HepG2 (cell line): ENCODE measurements at regions not wholly inside any gene's neighbourhood (a gene's known extent, or its start where the extent isn't known, plus 50 kb on each side); places are given as distances from the start of the nearest gene placed in this dataset.

Experiments used
- CBX1 ChIP-seq: IDR thresholded peaks from one replicate; pipeline ENCODE4 v1.6.1; 2016; ENCODE audit warnings: antibody characterized with exemption, low read depth
- FOXK1 ChIP-seq: sonication (generic); formaldehyde crosslinking; IDR thresholded peaks from 2 replicates; pipeline ENCODE4 v1.4.0; 2020; ENCODE audit warnings: low read depth, missing genetic modification reagents, borderline replicate concordance
- GRHL1 ChIP-seq: sonication (generic); formaldehyde crosslinking; conservative IDR thresholded peaks from 2 replicates; pipeline ENCODE4 v1.8.0; 2022; ENCODE audit warnings: missing genetic modification reagents
- HDAC6 ChIP-seq: fragments of 200-600 bp; sonication (generic); IDR thresholded peaks from 2 replicates; pipeline ENCODE4 v1.7.0; 2017; ENCODE audit warnings: mild to moderate bottlenecking, antibody characterized with exemption, low read length, low read depth
- HNRNPLL ChIP-seq: fragments of 200-400 bp; formaldehyde crosslinking; IDR thresholded peaks from 2 replicates; pipeline ENCODE4 v1.6.1; 2017; ENCODE audit warnings: mild to moderate bottlenecking, low read depth, low read length; ENCODE audit not compliant: poor library complexity, severe bottlenecking
- MXD4 ChIP-seq: IDR thresholded peaks from 2 replicates; pipeline ENCODE4 v1.6.1; 2016; ENCODE audit warnings: mild to moderate bottlenecking, missing biosample characterization, missing genetic modification reagents
- NFKB2 ChIP-seq: sonication (generic); formaldehyde crosslinking; IDR thresholded peaks from 2 replicates; pipeline ENCODE4 v1.4.0; 2020; ENCODE audit warnings: missing genetic modification reagents, borderline replicate concordance
- NFYC ChIP-seq: IDR thresholded peaks from 2 replicates; pipeline ENCODE4 v1.6.1; 2016; ENCODE audit warnings: missing genetic modification reagents, missing compliant biosample characterization
- SSRP1 ChIP-seq: IDR thresholded peaks from 2 replicates; pipeline ENCODE4 v1.6.1; 2016; ENCODE audit warnings: control low read depth
- TBL1XR1 ChIP-seq: fragments of 150-350 bp; IDR thresholded peaks from 2 replicates; pipeline ENCODE4 v1.6.1; 2014; ENCODE audit warnings: borderline replicate concordance, low read length; ENCODE audit not compliant: partially characterized antibody
- ZBTB3 ChIP-seq: sonication (generic); formaldehyde crosslinking; IDR thresholded peaks from 2 replicates; pipeline ENCODE4 v1.4.0; 2020; ENCODE audit warnings: low read depth, mild to moderate bottlenecking, moderate library complexity, missing genetic modification reagents, borderline replicate concordance
- ZMYM4 ChIP-seq: sonication (generic); formaldehyde crosslinking; IDR thresholded peaks from 2 replicates; pipeline ENCODE4 v1.8.1; 2023; ENCODE audit warnings: mild to moderate bottlenecking, missing genetic modification reagents
- ZNF124 ChIP-seq: sonication (generic); formaldehyde crosslinking; IDR thresholded peaks from 2 replicates; pipeline ENCODE4 v1.4.0; 2020; ENCODE audit warnings: missing genetic modification reagents
- ZNF597 ChIP-seq: sonication (generic); formaldehyde crosslinking; IDR thresholded peaks from 2 replicates; pipeline ENCODE4 v1.5.0; 2020; ENCODE audit warnings: missing genetic modification reagents
- ZNF883 ChIP-seq: sonication (generic); formaldehyde crosslinking; IDR thresholded peaks from 2 replicates; pipeline ENCODE4 v1.5.1; 2020; ENCODE audit warnings: mild to moderate bottlenecking, missing genetic modification reagents; ENCODE audit errors: not compliant biosample characterization
- ZNF891 ChIP-seq: sonication (generic); formaldehyde crosslinking; IDR thresholded peaks from 2 replicates; pipeline ENCODE4 v1.5.0; 2020; ENCODE audit warnings: mild to moderate bottlenecking, missing genetic modification reagents
- TF ChIP-seq, protein P1 (sequence below): IDR thresholded peaks from 2 replicates; pipeline ENCODE4 v1.6.1; 2016; ENCODE audit warnings: control low read depth
- TF ChIP-seq, protein P2 (sequence below): IDR thresholded peaks from 2 replicates; pipeline ENCODE4 v1.6.1; 2012; ENCODE audit warnings: low read length, improper control_type of control experiment
- TF ChIP-seq, protein P3 (sequence below): fragments of 450-650 bp; IDR thresholded peaks from 2 replicates; pipeline ENCODE4 v1.6.1; 2016
- TF ChIP-seq, protein P4 (sequence below): sonication (generic); formaldehyde crosslinking; IDR thresholded peaks from 2 replicates; pipeline ENCODE4 v1.8.0; 2022; ENCODE audit warnings: missing genetic modification reagents, low read depth, mild to moderate bottlenecking, borderline replicate concordance

DNA sequence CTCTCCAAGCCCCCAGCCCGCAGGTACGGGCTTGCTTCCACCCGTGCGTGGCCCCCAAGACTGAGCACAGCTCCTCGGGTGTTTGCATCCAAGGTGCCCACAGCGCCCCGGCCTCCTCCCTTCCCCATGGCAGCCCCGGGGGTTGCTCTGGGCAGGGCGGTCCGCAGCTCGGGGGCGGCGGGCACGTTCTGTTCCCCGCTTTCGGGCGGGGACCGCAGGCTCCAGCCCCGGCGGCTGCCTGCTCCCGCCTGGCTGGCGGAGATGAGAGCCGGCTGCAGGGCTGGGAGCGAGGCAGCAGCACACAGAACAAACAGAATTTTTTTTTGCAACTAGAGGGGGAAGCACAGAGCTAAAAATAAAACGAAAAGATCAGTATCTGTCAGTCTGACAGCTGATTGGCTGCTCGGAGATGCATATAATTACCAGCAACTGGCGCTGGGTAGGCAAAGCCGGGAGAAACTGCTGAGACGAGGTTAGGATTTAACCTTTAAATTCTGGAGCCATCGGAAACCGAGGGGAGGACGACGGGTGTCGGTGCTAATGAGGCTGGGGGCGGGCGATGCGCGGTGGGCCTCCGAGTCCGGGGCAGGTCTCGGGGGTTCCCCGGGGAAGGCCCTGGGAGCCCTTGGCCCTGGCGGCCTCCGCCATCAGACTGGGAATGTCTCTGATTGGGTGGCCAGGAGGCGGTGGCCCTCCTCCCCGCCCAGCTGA lies 142.7 kb upstream of the IER5L start (continued):
- TF ChIP-seq ZNF124 (CRISPR knock-in tag) (no peak), ZMYM4 (CRISPR knock-in tag) (no peak), SSRP1 (CRISPR knock-in tag) (no peak), ZNF597 (CRISPR knock-in tag) (no peak), NFYC (CRISPR knock-in tag) (peak; percentile 52; the same call in 1 of the 2 replicates), GRHL1 (CRISPR knock-in tag) (no peak), HNRNPLL (no peak), TBL1XR1 (no peak), ZBTB3 (CRISPR knock-in tag) (no peak), CBX1 (no peak), MXD4 (CRISPR knock-in tag) (0 out of 2 replicates have a peak, but pooled peaks have one; percentile 43), HDAC6 (no peak), ZNF891 (CRISPR knock-in tag) (no peak), NFKB2 (CRISPR knock-in tag) (no peak), FOXK1 (CRISPR knock-in tag) (0 out of 2 replicates have a peak, but pooled peaks have one; percentile 12), ZNF883 (CRISPR knock-in tag) (peak; percentile 33)
- TF ChIP-seq, protein P1, sequence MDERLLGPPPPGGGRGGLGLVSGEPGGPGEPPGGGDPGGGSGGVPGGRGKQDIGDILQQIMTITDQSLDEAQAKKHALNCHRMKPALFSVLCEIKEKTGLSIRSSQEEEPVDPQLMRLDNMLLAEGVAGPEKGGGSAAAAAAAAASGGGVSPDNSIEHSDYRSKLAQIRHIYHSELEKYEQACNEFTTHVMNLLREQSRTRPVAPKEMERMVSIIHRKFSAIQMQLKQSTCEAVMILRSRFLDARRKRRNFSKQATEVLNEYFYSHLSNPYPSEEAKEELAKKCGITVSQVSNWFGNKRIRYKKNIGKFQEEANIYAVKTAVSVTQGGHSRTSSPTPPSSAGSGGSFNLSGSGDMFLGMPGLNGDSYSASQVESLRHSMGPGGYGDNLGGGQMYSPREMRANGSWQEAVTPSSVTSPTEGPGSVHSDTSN (CRISPR knock-in tag), result no peak
- TF ChIP-seq, protein P2, sequence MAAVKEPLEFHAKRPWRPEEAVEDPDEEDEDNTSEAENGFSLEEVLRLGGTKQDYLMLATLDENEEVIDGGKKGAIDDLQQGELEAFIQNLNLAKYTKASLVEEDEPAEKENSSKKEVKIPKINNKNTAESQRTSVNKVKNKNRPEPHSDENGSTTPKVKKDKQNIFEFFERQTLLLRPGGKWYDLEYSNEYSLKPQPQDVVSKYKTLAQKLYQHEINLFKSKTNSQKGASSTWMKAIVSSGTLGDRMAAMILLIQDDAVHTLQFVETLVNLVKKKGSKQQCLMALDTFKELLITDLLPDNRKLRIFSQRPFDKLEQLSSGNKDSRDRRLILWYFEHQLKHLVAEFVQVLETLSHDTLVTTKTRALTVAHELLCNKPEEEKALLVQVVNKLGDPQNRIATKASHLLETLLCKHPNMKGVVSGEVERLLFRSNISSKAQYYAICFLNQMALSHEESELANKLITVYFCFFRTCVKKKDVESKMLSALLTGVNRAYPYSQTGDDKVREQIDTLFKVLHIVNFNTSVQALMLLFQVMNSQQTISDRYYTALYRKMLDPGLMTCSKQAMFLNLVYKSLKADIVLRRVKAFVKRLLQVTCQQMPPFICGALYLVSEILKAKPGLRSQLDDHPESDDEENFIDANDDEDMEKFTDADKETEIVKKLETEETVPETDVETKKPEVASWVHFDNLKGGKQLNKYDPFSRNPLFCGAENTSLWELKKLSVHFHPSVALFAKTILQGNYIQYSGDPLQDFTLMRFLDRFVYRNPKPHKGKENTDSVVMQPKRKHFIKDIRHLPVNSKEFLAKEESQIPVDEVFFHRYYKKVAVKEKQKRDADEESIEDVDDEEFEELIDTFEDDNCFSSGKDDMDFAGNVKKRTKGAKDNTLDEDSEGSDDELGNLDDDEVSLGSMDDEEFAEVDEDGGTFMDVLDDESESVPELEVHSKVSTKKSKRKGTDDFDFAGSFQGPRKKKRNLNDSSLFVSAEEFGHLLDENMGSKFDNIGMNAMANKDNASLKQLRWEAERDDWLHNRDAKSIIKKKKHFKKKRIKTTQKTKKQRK, result no peak
- TF ChIP-seq, protein P3, sequence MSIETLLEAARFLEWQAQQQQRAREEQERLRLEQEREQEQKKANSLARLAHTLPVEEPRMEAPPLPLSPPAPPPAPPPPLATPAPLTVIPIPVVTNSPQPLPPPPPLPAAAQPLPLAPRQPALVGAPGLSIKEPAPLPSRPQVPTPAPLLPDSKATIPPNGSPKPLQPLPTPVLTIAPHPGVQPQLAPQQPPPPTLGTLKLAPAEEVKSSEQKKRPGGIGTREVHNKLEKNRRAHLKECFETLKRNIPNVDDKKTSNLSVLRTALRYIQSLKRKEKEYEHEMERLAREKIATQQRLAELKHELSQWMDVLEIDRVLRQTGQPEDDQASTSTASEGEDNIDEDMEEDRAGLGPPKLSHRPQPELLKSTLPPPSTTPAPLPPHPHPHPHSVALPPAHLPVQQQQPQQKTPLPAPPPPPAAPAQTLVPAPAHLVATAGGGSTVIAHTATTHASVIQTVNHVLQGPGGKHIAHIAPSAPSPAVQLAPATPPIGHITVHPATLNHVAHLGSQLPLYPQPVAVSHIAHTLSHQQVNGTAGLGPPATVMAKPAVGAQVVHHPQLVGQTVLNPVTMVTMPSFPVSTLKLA, result no peak
- TF ChIP-seq, protein P4, sequence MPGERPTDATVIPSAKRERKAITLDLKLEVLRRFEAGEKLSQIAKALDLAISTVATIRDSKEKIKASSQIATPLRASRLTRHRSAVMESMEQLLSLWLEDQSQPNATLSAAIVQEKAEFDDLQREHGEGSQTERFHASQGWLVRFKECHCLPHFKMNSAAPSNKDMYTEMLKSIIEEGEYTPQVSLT (CRISPR knock-in tag), result no peak
